ENCODE measurements at regions not wholly inside any gene's neighbourhood (a gene's known extent, or its start where the extent isn't known, plus 50 kb on each side); places are given as distances from the start of the nearest gene placed in this dataset.

- FAIRE-seq (no peak), DNase-seq (ENCODE audit: low spot score in 2 of 2) (no peak)
These were observed 179.4 kb downstream of the INHBB start for GRCh38 chr2:120525056-120526046.

- DNase-seq (ENCODE audit: low spot score in 2 of 2) (no peak), FAIRE-seq (no peak)
These were observed 180.2 kb downstream of the INHBB start for GRCh38 chr2:120526047-120526562.

- FAIRE-seq, result no peak
- no peak for DNase-seq (ENCODE audit: low spot score in 2 of 2)
These were observed 181.3 kb downstream of the INHBB start for GRCh38 chr2:120526997-120527945.

GRCh38 chr2:120528051-120528692 is 182.2 kb downstream of the INHBB start:
- DNase-seq (ENCODE audit: low spot score in 2 of 2) (no peak), FAIRE-seq (no peak)

- no peak for DNase-seq (ENCODE audit: low spot score in 2 of 2)
- no peak for FAIRE-seq
These were observed 182.7 kb downstream of the INHBB start for GRCh38 chr2:120528693-120529076.

- FAIRE-seq (no peak), DNase-seq (ENCODE audit: low spot score in 2 of 2) (no peak)
These were observed 184.8 kb downstream of the INHBB start for GRCh38 chr2:120530781-120531180.

- no peak for FAIRE-seq
These were observed 185.4 kb downstream of the INHBB start for GRCh38 chr2:120531365-120531764.

GRCh38 chr2:120531863-120532600 is 186.1 kb downstream of the INHBB start:
- FAIRE-seq (no peak), DNase-seq (ENCODE audit: low spot score in 2 of 2) (no peak)

More at GRCh38 chr2:120531365-120531764, 185.4 kb downstream of the INHBB start:
- no peak for DNase-seq (ENCODE audit: low spot score in 2 of 2)

- FAIRE-seq (no peak), DNase-seq (ENCODE audit: low spot score in 2 of 2) (no peak)
These were observed 187.7 kb downstream of the INHBB start for GRCh38 chr2:120533625-120534024.

- no peak for DNase-seq (ENCODE audit: low spot score in 2 of 2)
- no peak for FAIRE-seq
These were observed 188.5 kb downstream of the INHBB start for GRCh38 chr2:120534457-120534856.

GRCh38 chr2:120535081-120535480 is 189.1 kb downstream of the INHBB start:
- FAIRE-seq (no peak), DNase-seq (ENCODE audit: low spot score in 2 of 2) (no peak)

- DNase-seq (ENCODE audit: low spot score in 2 of 2) (no peak), FAIRE-seq (no peak)
These were observed 190.2 kb downstream of the INHBB start for GRCh38 chr2:120536141-120536540.

- FAIRE-seq (no peak), DNase-seq (ENCODE audit: low spot score in 2 of 2) (no peak)
These were observed 192.9 kb downstream of the INHBB start for GRCh38 chr2:120538691-120539423.

- DNase-seq (ENCODE audit: low spot score in 2 of 2) (no peak), FAIRE-seq (no peak)
These were observed 193.5 kb downstream of the INHBB start for GRCh38 chr2:120539424-120539936.

GRCh38 chr2:120539937-120540718 is 194.2 kb downstream of the INHBB start:
- DNase-seq (ENCODE audit: low spot score in 2 of 2) (peak in 1 of 2 donors; percentile 29), FAIRE-seq (no peak)

GRCh38 chr2:120540719-120541552 is 194.7 kb upstream of the GLI2 start:
- no peak for DNase-seq (ENCODE audit: low spot score in 2 of 2)
- FAIRE-seq, result no peak

GRCh38 chr2:120541553-120541932 is 194.1 kb upstream of the GLI2 start:
- FAIRE-seq (no peak), DNase-seq (ENCODE audit: low spot score in 2 of 2) (no peak)

Measured in frontal cortex (tissue), 3 donors.